HUDEP-2 (cell line): ENCODE measurements at regions not wholly inside any gene's neighbourhood (a gene's known extent, or its start where the extent isn't known, plus 50 kb on each side); places are given as distances from the start of the nearest gene placed in this dataset.
"Not testable (repeated sequence)": the region's sequence is repeated elsewhere in the genome, so short reads cannot be mapped to it uniquely, and the experiment has no call there.

Source experiments
- DNase-seq, 76 experiments: peaks; one replicate each; lab custom pipeline; 2025; ENCODE audit not compliant: unreplicated experiment in 76 of 76; lab: John Stamatoyannopoulos, UW

GRCh38 chr13:71382285-71382684 is 484.7 kb downstream of the DACH1 start:
- no peak for DNase-seq

GRCh38 chr13:71380191-71380590 is 486.8 kb downstream of the DACH1 start:
- DNase-seq = no peak

DNA sequence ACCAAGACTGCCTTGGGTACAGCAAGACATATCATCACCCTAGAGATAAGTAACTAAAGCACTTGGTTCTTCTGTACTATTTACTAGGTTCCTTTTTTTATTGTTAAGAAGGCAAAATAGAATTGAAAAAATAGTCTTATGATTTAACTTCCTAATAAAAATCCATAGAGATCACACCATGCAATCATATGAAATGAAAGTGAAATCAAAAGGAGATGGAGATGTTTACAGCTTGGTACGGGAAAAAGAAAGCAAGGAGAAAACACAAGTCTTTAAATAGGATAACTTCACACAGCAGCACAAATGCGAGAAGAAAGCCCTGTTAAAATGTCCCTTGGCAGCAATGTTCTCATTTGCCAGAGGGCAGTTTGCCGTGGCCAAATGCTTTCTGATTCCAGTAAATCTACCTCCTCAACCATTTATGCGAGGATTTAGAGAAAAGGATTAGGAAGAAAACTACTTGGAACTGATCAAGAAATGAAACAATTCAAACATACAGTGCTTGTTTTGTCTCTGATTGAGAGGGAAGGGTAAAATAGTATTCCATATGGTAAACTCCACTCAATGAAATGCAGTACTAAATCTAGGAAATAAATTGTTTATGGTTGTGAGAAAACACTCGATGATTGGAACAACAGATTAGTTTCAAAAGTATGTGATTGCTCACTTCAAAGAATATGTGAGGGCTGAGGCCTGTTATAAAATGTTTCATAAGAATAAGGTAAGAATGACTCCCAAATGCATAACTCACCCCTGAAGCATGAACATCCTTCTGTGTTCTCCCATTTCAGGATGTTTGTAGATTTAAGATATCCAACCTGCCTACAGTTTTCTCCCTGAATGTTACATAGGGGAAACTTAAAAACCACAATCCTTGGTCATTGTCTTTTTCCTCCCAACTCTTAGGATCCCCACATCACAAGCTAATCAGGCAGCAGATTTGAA is 487.8 kb downstream of the DACH1 start:
- no peak for DNase-seq

DNA sequence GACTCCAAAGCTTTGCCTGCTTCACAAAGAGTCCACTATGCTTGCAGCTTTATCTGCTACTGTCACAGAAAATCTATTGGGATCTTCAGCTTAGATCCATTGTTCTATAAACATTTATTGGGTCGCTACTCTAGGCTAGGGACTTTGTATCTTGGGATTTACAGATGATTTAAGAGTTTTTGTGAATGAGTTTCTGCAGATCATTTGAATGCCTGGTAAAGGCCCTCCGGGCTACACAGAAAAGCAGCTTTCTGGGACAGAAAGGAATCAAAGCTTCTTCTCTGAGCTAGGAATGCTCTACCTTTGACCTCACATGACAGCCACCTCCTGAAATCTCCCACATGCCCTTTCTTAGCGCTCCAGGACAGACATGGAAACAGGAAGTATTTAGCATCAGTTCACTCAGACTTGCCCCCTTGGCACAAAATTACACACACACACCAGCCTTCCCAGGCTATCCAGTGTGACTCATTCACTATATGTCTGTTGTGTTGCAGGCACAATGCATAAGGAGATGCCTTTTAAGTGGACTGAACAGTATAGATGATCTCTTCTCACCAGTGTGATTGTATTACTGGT is 492.4 kb downstream of the DACH1 start:
- no peak for DNase-seq

GRCh38 chr13:71368336-71368735 is 498.7 kb downstream of the DACH1 start:
- DNase-seq = no peak

DNA sequence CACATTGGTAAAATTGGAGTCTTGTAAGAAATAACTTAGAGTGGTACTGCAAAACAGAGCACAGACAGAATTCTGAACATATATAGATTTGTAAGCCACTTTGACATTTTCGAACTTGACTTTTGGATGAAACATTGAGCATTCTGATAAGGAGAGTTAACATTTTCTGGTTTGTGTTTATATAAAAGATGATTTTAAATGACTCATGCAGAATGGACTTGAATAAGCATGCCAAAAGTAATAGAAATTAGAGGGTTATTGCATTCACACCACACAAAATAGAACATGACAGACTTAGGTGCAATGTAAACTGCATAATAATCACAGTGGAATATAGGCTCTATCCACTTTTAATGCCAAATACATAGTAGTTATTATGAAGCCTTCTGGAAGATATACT is 507.0 kb downstream of the DACH1 start:
- DNase-seq = no peak

GRCh38 chr13:71359641-71360040 is 507.4 kb downstream of the DACH1 start:
- DNase-seq = no peak

- DNase-seq = no peak
Measured at GRCh38 chr13:71358218-71358617, 508.8 kb downstream of the DACH1 start.

DNA sequence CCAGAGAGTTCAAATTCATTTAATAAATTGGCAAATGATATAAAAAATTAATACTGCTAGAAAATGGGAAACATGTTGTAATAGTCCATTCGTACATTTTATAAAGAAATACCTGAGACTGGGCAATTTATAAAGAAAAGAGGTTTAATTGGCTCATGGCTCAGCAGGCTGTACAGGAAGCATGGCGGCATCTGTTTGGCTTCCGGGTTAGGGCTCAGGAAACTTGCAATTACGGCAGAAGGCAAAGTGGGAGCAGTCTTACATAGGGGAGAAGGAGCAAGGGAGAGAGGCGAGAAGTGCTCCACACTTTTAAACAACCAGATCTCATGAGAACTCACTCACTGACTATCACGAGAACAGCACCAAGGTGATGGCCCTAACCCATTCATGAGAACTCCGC is 512.0 kb downstream of the DACH1 start:
- no peak for DNase-seq

DNA sequence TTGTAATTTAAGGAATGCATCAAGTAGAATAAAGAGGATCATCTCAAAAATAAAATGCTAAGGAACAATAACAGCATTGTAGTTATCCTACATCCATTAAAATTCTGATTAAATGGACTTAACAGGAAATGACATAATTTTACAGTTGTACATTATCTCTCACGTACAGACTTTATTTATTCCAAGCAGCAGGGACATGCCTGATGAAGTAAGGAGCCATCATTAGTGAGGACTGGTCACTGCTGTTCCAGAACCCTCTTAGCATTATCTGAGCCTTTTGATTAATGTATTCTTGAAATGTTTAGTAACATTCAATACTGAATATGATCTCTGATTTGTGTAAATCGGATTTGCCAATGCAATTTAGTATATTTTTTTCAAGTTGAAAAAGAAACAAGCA is 516.1 kb downstream of the DACH1 start:
- DNase-seq = no peak

GRCh38 chr13:71345856-71346255 is 521.1 kb downstream of the DACH1 start:
- DNase-seq = not testable (repeated sequence)

DNA sequence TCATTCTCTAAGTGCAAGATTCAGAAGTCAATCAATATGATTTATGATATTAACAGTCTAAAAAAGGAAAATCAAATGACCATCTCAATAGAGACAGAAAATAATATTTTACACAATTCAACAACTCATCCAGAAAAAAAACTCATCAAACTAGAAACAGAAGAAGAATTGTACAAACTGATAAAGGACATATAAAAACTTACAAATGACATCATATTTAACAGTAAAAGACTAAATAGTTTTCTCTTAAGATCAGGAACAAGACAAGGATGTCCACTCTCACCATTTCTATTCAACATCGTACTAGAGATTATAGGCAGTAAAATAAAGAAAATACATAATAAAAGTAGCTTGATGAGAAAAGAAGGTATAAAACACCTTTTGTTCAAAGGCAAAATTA is 527.3 kb downstream of the DACH1 start:
- no peak for DNase-seq

GRCh38 chr13:71339005-71339404 is 528.0 kb downstream of the DACH1 start:
- DNase-seq = no peak

DNA sequence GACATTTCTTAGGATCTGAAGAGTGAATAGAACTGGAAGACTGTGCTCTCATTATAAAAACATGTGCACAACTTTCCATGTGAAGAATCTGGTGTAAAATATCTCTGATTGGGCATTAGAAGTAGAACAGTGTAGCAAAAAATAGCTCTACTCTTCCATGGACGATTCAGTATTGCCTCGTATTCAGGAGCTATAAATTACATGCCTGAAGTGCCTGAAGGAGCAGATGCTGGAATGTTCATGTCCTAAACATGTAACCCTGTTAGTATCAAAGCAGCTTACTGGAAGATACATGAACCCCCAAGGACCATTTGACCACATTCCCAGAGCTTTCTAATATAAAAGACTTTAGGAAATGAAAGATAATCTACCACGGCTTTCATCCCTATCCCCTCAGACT is 528.9 kb downstream of the DACH1 start:
- no peak for DNase-seq

DNA sequence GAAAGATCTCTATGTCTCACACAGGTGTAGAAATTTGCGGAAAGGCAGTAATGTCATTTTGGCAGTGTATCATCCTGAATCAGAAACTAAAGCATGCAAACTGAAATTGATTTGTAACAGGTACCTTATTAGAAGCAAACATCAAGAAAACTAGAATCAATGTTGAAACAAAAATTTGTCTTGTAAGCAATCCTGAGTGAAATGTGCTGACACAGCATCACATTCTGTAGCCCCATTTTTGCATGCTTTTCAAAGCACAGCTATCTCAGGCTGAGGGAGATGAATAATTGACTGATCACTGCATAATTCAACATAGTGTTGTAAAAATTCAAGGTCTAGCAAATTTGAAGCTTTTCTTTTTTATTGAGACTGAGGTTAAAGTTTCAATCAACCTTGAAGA is 539.7 kb downstream of the DACH1 start:
- DNase-seq = no peak

DNA sequence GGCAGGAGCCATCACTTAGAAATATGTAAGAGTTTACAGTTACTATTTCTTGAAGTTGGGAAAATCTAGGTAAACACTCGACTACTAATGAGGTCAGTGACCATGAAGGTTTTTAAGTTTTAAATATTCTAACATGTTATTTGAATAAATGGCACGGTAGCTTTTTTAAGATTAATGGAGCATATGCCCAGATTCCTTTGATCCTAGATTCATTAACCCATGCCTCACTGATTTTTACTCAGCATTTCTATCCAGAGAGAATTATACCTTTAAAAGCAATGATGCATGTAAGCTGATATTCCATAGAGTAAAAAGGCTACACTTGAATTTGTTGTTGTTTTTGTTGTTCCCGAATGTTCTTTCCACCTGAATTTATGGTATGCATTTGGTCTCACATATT is 541.4 kb downstream of the DACH1 start:
- DNase-seq = no peak

DNA sequence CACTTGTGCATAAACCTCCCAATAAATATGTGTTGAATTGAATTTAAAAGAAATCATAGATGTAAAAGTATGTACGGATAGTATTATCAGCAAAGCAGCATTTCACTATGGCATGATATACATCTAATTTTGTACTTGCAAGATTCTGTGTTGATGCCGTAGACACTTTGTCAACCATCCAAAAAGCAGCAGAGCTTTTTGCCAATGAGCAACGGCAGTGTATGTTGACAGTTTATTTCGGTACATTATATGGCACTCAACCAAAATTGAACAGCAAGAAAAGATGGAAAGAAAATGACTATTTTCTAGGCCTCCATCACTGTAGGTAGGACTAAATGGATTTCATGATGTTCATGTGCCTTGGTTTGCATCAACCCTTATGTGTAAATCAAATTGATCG is 543.7 kb downstream of the DACH1 start:
- no peak for DNase-seq

DNA sequence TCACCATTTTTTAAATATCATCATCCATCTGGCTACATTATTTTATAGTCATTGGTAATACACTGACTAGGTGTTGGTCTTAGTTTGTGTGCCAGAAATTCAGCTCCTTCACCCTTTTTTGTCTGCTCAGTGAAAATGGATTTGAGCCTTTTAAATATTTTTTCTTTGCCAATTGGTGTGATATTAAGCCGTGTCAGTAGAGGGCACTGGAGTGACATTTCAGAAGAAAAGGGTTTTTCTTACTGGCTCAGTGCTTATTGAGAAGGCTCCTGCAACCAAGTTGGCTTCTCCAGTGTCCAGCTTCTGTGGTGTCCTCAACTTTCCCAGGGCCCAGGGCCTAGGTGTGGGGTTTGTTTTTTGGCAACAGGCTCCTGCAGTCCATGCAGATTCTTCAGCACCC is 546.6 kb downstream of the DACH1 start:
- peak in 15 of 76 experiments; percentile 3 to 43 (median 18) for DNase-seq

DNA sequence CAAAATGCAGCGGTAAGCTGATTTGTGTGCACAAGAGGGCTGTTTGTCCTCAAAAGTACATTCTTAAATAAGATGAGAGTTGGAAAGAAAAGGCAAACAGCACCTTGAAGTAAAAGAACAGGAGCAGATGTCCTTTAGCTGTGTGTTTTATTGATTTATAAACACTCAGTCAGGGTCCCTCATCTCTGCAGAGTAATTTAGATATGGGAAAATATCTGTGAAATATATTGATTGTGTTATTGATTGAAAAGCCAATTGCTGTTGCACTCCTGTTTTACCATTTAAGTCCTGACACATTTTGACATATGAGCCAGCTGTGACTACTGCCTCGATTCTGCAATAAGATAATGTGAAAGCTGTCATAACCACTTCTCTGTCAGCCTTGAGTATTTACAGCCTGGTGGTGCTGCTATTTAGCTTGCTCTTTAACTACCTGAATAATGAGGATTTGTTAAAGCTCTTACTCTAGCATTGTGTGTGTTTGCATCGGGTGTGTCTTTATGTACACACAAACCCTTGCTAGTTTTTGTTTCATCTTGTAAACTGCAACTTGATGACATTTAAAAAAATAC is 550.1 kb downstream of the DACH1 start:
- DNase-seq = no peak

- no peak for DNase-seq
Measured at GRCh38 chr13:71312923-71313322, 554.1 kb downstream of the DACH1 start.

GRCh38 chr13:71309905-71310304 is 557.1 kb downstream of the DACH1 start:
- DNase-seq = no peak

DNA sequence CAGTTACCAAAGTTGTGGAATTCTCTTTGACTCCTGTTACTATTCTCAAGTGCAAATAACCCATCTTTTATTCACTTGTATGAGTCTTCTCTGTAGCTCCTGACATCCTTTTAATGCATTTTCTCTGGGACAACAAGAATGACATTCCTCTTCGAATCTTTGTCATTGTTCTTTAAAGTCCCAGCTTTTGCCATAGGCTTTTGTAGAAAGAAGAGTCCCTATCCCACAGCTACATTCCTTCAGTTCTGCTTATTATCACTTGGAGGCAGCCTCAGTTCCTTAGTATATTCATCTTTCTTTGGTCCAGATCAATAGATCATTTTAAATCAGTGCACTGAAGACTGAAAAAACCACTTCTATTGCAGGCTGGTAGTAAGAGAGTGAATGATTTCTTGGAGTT is 560.2 kb downstream of the DACH1 start:
- DNase-seq = no peak
